ENCODE measurements at regions not wholly inside any gene's neighbourhood (a gene's known extent, or its start where the extent isn't known, plus 50 kb on each side); places are given as distances from the start of the nearest gene placed in this dataset.

- H3K4me3 ChIP-seq (ENCODE audit: insufficient read length, low read depth), result no peak overlapping the region
- no peak for DNase-seq (ENCODE audit: low read depth, low spot score)
- H3K27me3 ChIP-seq (ENCODE audit: insufficient read depth, insufficient read length), result no peaks in the 10 kb centered on the region
- TF ChIP-seq YY1 (IDR thresholded peaks at IDR 0.05; ENCODE audit: insufficient read depth, insufficient read length) (no peak), ZNF274 (IDR thresholded peaks at IDR 0.05; ENCODE audit: low read depth, low read length) (no peak), SUZ12 (IDR thresholded peaks at IDR 0.05; ENCODE audit: extremely low read depth, insufficient read depth, insufficient read length) (no peak)
- H3K9ac ChIP-seq (ENCODE audit: insufficient read length, low read depth), result no peak overlapping the region
- no peaks in the 10 kb centered on the region for H3K9me3 ChIP-seq (ENCODE audit: insufficient read depth, low read length)
- no peaks in the 10 kb centered on the region for H3K4me1 ChIP-seq (ENCODE audit: insufficient read depth, insufficient read length)
- H3K36me3 ChIP-seq (ENCODE audit: insufficient read depth, insufficient read length, low read length), result no peaks in the 10 kb centered on the region
Measured at GRCh38 chr18:40431071-40431985, 1523.7 kb upstream of the PIK3C3 start.

- no peak for DNase-seq (ENCODE audit: low read depth, low spot score)
- no peaks in the 10 kb centered on the region for H3K4me1 ChIP-seq (ENCODE audit: insufficient read depth, insufficient read length)
Measured at GRCh38 chr18:40423291-40423690, 1531.7 kb upstream of the PIK3C3 start.

DNA sequence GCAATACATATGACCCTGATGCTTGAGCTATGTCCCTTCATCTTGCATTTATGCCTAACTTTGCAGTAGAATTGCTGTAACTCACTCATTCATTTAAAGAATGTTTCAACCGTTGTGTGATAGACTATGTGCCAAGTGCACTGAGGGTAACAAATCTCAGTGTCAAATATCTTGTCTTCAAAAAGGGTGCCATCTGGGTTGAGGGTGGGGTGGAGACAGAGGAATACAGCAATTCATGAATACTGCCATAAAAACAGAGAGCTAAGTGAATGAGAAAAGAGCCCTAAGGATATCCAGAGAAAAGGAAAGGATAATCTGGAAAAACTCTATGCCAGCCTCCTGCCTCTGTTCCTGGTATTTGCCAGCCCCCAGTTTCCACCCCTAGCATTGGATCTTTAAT lies 1534.4 kb upstream of the PIK3C3 start:
- no peak for TF ChIP-seq ZNF274 (IDR thresholded peaks at IDR 0.05; ENCODE audit: low read depth, low read length)
- TF ChIP-seq YY1 (IDR thresholded peaks at IDR 0.05; ENCODE audit: insufficient read depth, insufficient read length), result no peak
- TF ChIP-seq SUZ12 (IDR thresholded peaks at IDR 0.05; ENCODE audit: extremely low read depth, insufficient read depth, insufficient read length), result no peak

More at GRCh38 chr18:40423291-40423690, 1531.7 kb upstream of the PIK3C3 start:
- no peaks in the 10 kb centered on the region for H3K36me3 ChIP-seq (ENCODE audit: insufficient read depth, insufficient read length, low read length)
- no peak for TF ChIP-seq YY1 (IDR thresholded peaks at IDR 0.05; ENCODE audit: insufficient read depth, insufficient read length)
- TF ChIP-seq SUZ12 (IDR thresholded peaks at IDR 0.05; ENCODE audit: extremely low read depth, insufficient read depth, insufficient read length), result no peak
- TF ChIP-seq ZNF274 (IDR thresholded peaks at IDR 0.05; ENCODE audit: low read depth, low read length), result no peak
- no peak overlapping the region for H3K9ac ChIP-seq (ENCODE audit: insufficient read length, low read depth)
- no peak overlapping the region for H3K4me3 ChIP-seq (ENCODE audit: insufficient read length, low read depth)
- no peaks in the 10 kb centered on the region for H3K27me3 ChIP-seq (ENCODE audit: insufficient read depth, insufficient read length)
- H3K9me3 ChIP-seq (ENCODE audit: insufficient read depth, low read length), result no peaks in the 10 kb centered on the region

GRCh38 chr18:40417501-40417900 lies 1537.5 kb upstream of the PIK3C3 start:
- TF ChIP-seq YY1 (IDR thresholded peaks at IDR 0.05; ENCODE audit: insufficient read depth, insufficient read length), result no peak
- TF ChIP-seq SUZ12 (IDR thresholded peaks at IDR 0.05; ENCODE audit: extremely low read depth, insufficient read depth, insufficient read length), result no peak
- no peak for TF ChIP-seq ZNF274 (IDR thresholded peaks at IDR 0.05; ENCODE audit: low read depth, low read length)
- H3K9ac ChIP-seq (ENCODE audit: insufficient read length, low read depth), result no peak overlapping the region
- H3K4me3 ChIP-seq (ENCODE audit: insufficient read length, low read depth), result no peak overlapping the region
- no peaks in the 10 kb centered on the region for H3K36me3 ChIP-seq (ENCODE audit: insufficient read depth, insufficient read length, low read length)
- no peaks in the 10 kb centered on the region for H3K4me1 ChIP-seq (ENCODE audit: insufficient read depth, insufficient read length)
- H3K27me3 ChIP-seq (ENCODE audit: insufficient read depth, insufficient read length), result no peaks in the 10 kb centered on the region
- no peaks in the 10 kb centered on the region for H3K9me3 ChIP-seq (ENCODE audit: insufficient read depth, low read length)
- no peak for DNase-seq (ENCODE audit: low read depth, low spot score)

More for the DNA sequence above, 1534.4 kb upstream of the PIK3C3 start:
- no peaks in the 10 kb centered on the region for H3K36me3 ChIP-seq (ENCODE audit: insufficient read depth, insufficient read length, low read length)
- H3K27me3 ChIP-seq (ENCODE audit: insufficient read depth, insufficient read length), result no peaks in the 10 kb centered on the region
- H3K4me1 ChIP-seq (ENCODE audit: insufficient read depth, insufficient read length), result no peaks in the 10 kb centered on the region
- H3K9ac ChIP-seq (ENCODE audit: insufficient read length, low read depth), result no peak overlapping the region
- DNase-seq (ENCODE audit: low read depth, low spot score), result no peak
- H3K9me3 ChIP-seq (ENCODE audit: insufficient read depth, low read length), result no peaks in the 10 kb centered on the region
- H3K4me3 ChIP-seq (ENCODE audit: insufficient read length, low read depth), result no peak overlapping the region

- no peak for DNase-seq (ENCODE audit: low read depth, low spot score)
- H3K27me3 ChIP-seq (ENCODE audit: insufficient read depth, insufficient read length), result no peaks in the 10 kb centered on the region
- TF ChIP-seq ZNF274 (IDR thresholded peaks at IDR 0.05; ENCODE audit: low read depth, low read length), result no peak
- TF ChIP-seq SUZ12 (IDR thresholded peaks at IDR 0.05; ENCODE audit: extremely low read depth, insufficient read depth, insufficient read length), result no peak
- TF ChIP-seq YY1 (IDR thresholded peaks at IDR 0.05; ENCODE audit: insufficient read depth, insufficient read length), result no peak
Measured at GRCh38 chr18:40415821-40416220, 1539.2 kb upstream of the PIK3C3 start.

DNA sequence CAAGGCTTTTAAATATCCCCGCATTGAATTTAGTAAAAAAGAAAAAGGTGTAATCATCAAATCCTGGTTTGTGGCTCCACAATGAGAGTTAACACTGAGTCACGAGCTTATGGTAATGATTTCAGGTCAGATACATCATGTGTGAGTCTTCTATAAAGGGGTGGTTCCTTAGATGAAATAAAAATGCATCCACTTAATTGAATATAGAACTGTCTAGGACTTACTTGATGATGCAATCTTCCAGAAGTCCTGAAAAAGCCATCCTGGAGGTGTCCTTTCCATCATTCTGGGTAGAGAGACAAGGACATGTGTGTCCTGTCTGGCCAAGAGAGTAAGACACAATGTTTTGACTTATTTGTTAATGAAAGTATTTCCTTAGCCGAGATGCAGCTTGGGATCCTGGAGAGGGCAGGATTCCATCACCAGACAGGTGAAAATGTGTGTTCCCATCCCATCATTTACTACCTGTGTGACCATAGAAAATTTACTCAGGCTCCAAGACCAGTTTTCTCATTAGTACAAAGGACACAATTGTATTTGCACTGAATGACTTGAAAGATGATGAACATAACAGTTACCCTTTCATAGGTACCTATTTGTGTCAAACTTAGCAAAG lies 1539.8 kb upstream of the PIK3C3 start:
- Histone ChIP-seq H3K4me1 (ENCODE audit: insufficient read depth, insufficient read length) (no peaks in the 10 kb centered on the region), H3K9me3 (ENCODE audit: insufficient read depth, low read length) (no peaks in the 10 kb centered on the region), H3K27me3 (ENCODE audit: insufficient read depth, insufficient read length) (no peaks in the 10 kb centered on the region), H3K4me3 (ENCODE audit: insufficient read length, low read depth) (no peak overlapping the region), H3K36me3 (ENCODE audit: insufficient read depth, insufficient read length, low read length) (no peaks in the 10 kb centered on the region), H3K9ac (ENCODE audit: insufficient read length, low read depth) (no peak overlapping the region)
- no peak for DNase-seq (ENCODE audit: low read depth, low spot score)
- TF ChIP-seq SUZ12 (IDR thresholded peaks at IDR 0.05; ENCODE audit: extremely low read depth, insufficient read depth, insufficient read length) (no peak), ZNF274 (IDR thresholded peaks at IDR 0.05; ENCODE audit: low read depth, low read length) (no peak), YY1 (IDR thresholded peaks at IDR 0.05; ENCODE audit: insufficient read depth, insufficient read length) (no peak)

More at GRCh38 chr18:40415821-40416220, 1539.2 kb upstream of the PIK3C3 start:
- Histone ChIP-seq H3K4me3 (ENCODE audit: insufficient read length, low read depth) (no peak overlapping the region), H3K4me1 (ENCODE audit: insufficient read depth, insufficient read length) (no peaks in the 10 kb centered on the region), H3K9me3 (ENCODE audit: insufficient read depth, low read length) (no peaks in the 10 kb centered on the region), H3K9ac (ENCODE audit: insufficient read length, low read depth) (no peak overlapping the region), H3K36me3 (ENCODE audit: insufficient read depth, insufficient read length, low read length) (no peaks in the 10 kb centered on the region)

GRCh38 chr18:40414155-40414754 lies 1540.8 kb upstream of the PIK3C3 start:
- DNase-seq (ENCODE audit: low read depth, low spot score), result no peak
- Histone ChIP-seq H3K9me3 (ENCODE audit: insufficient read depth, low read length) (no peaks in the 10 kb centered on the region), H3K36me3 (ENCODE audit: insufficient read depth, insufficient read length, low read length) (no peaks in the 10 kb centered on the region), H3K4me3 (ENCODE audit: insufficient read length, low read depth) (no peak overlapping the region), H3K4me1 (ENCODE audit: insufficient read depth, insufficient read length) (no peaks in the 10 kb centered on the region), H3K9ac (ENCODE audit: insufficient read length, low read depth) (no peak overlapping the region), H3K27me3 (ENCODE audit: insufficient read depth, insufficient read length) (no peaks in the 10 kb centered on the region)
- TF ChIP-seq YY1 (IDR thresholded peaks at IDR 0.05; ENCODE audit: insufficient read depth, insufficient read length) (no peak), ZNF274 (IDR thresholded peaks at IDR 0.05; ENCODE audit: low read depth, low read length) (no peak), SUZ12 (IDR thresholded peaks at IDR 0.05; ENCODE audit: extremely low read depth, insufficient read depth, insufficient read length) (no peak)

All from NT2/D1 (cell line).